AG20443 (cell line): ENCODE measurements at regions not wholly inside any gene's neighbourhood (a gene's known extent, or its start where the extent isn't known, plus 50 kb on each side); places are given as distances from the start of the nearest gene placed in this dataset.

ENCODE experiments used
- DNase-seq: peaks from one replicate; pipeline ENCODE4 v3.0.0; 2012; ENCODE audit warnings: low spot score, mixed read lengths

GRCh38 chr15:100735129-100736053 lies 133.0 kb downstream of the ASB7 start:
- no peak for DNase-seq

DNA sequence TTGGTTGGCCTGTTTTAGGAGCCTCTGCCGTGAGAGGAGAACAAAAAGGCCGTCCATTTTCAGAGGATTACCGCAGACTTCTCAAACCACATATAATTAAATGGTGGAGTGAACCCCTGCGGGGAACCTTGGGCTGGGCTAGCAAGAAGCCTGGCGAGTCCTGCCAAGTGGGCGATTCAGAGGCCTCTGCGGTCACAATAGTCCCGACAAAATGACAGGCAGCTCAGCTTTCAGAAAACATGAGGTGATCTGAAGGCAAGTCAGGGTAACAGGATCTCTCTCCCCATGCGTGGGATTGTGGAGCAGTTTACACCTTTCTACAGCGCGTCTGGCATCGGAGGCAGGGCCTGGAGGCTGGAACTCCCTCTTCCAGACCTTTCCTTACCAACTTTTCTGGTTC lies 134.8 kb downstream of the ASB7 start:
- no peak for DNase-seq

- DNase-seq, result no peak
These were observed 136.2 kb downstream of the ASB7 start for GRCh38 chr15:100738614-100739013.

GRCh38 chr15:100740138-100740537 lies 137.7 kb downstream of the ASB7 start:
- no peak for DNase-seq

DNA sequence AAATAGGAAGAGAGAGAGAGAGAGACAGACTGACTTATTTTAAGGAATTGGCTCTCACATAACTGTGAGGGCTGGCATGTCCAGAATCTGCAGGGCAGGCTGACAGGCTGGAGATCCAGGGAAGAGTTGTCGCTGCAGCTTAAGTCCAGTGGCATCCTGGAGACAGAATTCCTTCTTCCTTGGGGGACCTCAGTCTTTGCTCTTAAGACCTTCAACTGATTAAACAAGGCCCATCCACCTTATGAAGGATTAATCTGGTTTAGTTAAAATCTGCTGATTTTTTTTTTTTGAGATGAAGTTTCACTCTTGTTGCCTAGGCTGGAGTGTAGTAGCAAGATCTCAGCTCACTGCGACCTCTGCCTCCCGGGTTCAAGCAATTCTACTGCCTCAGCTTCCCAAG lies 128.0 kb upstream of the ALDH1A3 start:
- no peak for DNase-seq

DNA sequence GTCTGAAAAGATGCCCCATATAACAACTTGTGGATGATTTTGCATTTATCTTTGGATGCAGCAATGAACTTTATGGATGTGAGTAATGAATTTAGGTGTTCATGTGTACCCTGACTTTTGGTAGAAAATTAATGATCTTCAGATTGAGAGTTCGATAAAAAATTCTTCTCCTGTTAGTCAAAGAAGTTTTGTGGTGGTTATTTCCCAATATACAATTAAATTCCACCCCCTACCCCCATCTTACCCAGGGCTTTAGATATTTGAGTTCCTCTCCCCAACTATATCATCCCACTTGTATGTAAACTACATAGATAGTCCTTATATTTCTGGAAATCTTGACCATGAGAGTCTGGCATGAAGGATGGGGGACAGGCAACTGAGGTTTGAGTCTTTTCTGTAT lies 126.1 kb upstream of the ALDH1A3 start:
- DNase-seq, result no peak

DNA sequence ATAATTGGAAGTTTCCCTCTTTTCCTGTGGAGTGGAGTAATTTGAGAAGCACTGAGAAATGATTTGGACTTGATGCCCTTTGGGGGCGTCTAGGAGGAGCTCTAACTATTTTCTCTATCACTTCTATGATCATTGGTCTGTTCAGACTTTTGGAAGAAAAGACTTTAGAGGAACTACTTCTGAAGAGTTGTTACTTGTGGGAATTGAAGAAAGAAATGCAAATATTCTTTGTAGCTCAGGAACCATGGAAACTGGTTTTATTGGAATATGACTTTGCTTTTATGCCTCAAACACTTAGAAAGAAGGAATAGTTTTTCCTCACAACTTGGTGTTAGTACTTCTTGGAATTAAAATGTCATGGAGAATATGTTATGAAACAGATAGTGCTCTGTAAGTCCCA lies 122.0 kb upstream of the ALDH1A3 start:
- DNase-seq, result no peak

GRCh38 chr15:100758555-100758954 lies 121.1 kb upstream of the ALDH1A3 start:
- no peak for DNase-seq

GRCh38 chr15:100759106-100759505 lies 120.5 kb upstream of the ALDH1A3 start:
- DNase-seq, result peak; percentile 77

GRCh38 chr15:100759698-100760356 lies 119.8 kb upstream of the ALDH1A3 start:
- DNase-seq, result peak; percentile 79

- peak; percentile 7 for DNase-seq
These were observed 119.2 kb upstream of the ALDH1A3 start for GRCh38 chr15:100760357-100760903.

DNA sequence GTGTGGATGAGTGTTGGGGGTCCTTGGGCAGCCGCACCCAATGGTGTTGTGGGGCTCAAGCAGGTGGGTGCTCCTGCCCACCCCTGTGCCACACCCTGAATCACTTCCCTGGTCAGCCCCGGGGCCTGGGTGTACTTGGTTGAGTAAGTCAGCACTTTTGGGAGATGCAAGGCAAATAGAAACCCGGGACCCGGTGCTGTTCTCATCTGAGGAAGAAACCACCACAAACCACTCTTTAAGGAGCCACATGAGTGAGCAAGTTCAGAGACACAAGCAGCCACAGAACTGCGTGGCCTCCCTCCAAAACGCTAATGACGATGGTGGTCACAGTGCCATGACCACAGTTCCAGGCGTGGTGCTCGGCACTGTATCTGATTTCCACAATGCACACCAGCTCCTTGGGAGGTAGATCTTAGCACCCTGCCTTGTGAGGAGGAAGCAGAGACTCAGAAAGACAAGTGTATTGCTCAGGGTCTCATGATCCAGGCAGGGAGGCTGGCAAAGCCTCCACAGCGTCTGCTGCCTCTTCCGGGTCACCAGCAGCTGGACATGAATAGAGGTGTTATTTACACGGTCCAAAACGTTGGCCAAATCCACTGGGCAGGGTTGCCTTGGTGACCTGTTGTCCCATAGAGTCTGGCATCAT lies 118.2 kb upstream of the ALDH1A3 start:
- peak; percentile 1 for DNase-seq

DNA sequence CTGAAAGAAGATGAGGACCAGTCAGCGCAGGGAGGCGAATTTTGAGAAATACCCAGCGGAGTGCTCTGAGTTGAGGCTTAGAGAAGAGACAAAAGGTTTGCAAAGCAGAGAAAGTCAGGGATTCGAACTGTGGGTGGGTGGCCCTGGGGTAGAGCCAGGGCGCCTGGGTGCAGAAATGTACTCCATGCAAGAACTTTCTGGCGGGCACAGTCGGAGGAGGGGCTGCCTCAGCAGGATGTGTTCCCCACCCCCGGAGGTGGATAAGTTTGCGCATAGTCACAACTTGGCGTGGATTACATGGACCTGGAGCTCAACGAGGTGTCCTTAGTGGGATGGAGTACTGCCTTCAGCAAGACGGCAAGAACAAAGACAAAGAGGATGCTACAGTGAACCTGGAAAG lies 117.3 kb upstream of the ALDH1A3 start:
- DNase-seq, result no peak

GRCh38 chr15:100762913-100763834 lies 116.5 kb upstream of the ALDH1A3 start:
- DNase-seq, result peak; percentile 11

- DNase-seq, result peak; percentile 7
These were observed 115.5 kb upstream of the ALDH1A3 start for GRCh38 chr15:100763835-100764750.

GRCh38 chr15:100764778-100765466 lies 114.7 kb upstream of the ALDH1A3 start:
- peak; percentile 81 for DNase-seq

DNA sequence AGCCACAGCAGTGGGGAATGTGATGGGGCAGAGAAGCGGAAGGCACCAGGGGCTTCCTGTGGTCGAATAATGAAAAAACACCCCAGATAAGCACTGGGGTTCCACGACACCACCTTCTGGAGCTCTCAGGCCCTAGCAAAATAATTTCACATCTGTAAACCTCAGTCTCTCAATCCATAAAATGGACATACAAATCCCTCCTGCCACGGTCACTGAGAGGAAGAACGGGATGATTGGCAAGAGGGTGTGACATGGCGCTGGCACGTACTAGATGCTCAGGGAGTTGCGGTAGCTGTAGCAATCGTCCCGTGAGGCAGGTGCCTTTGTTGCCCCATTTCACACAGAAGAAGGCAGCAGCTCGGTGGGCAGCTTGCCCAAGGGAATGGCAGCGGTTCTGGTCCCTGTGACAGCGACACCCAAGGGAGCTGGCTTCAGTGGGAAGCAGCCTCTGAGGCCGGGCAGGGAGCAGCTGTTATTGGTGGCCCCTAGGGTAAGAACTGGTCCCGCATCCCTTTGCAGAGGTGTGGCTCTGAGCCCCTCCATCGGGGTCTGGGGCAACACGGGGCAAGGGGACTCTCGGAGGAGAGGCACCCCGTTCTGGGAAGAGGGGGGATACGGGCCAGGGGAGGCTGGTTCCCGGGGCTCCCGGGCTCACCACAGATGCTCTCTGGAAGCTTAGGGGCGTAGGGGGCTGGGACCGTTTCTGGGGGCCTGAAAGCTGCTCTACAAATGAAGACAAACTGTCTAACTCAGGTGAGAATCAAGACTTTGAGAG lies 114.0 kb upstream of the ALDH1A3 start:
- DNase-seq, result no peak

DNA sequence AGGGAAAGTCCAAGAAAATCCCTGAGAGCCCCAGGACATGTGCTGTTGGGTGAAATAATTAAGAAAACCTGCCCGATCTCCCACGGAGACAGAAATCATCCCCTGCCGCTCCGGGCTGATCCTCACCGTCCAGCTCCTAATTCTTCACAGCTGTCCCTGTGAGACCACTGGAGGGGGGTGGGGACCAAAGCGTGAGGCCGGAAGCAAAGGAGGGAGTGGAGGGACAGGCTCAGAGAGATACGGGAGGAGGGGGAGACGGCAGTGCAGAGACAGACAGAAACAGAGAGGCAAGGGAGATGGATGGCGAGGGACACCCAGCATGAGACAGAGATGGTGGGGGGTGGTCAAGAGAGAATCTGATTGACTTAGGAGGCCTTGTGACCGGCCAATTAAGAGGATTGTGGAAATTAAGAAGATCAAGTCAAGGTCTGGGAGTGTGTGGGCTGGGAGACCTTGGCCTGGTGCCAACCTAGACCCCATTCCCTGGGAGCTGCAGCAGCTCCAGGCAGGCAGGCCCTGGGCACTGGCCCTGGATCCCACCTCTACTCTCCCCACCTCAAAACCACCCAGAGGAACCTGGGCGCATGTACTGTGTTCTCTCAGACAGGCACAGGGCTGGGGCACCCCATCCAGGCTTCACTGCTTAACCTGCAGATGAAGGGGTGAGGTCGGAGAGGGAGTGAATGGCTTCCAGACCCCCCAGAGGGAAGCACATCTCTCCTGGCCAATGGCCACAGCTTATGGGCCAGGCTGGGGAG lies 113.2 kb upstream of the ALDH1A3 start:
- DNase-seq, result peak; percentile 50
